NCI-H510A treated with DMSO at 0.1 percent for 48 hours (cell line): ENCODE measurements at regions not wholly inside any gene's neighbourhood (a gene's known extent, or its start where the extent isn't known, plus 50 kb on each side); places are given as distances from the start of the nearest gene placed in this dataset.
"Not testable (repeated sequence)": the region's sequence is repeated elsewhere in the genome, so short reads cannot be mapped to it uniquely, and the experiment has no call there.

Experiments
- DNase-seq: peaks from one replicate; lab custom pipeline; 2025; lab: John Stamatoyannopoulos, UW

GRCh38 chr2:142323206-142323605 lies 192.4 kb upstream of the LRP1B start:
- no peak for DNase-seq

- no peak for DNase-seq
Observed at GRCh38 chr2:142321706-142322280, 191.0 kb upstream of the LRP1B start.

GRCh38 chr2:142320067-142320466 lies 189.3 kb upstream of the LRP1B start:
- no peak for DNase-seq

GRCh38 chr2:142316049-142316448 lies 185.2 kb upstream of the LRP1B start:
- no peak for DNase-seq

DNA sequence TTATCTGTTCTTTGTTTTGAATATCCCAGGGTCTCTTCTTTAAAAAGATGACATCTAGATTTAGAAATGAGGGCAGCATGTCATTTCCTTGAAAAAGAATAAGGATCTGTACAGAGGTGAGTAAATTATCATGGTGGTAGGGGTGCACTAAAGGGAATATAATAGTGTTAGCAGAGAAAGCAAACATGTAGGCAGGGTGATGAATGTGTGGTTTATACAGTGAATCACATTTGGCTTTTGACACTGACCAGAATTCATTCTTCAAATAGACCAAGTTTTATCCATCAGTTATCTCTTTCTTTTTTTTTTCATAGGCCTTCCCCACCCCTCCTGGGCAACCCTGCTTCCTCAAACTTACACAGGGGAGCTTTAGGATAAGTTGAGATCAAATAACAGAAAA lies 184.5 kb upstream of the LRP1B start:
- no peak for DNase-seq

DNA sequence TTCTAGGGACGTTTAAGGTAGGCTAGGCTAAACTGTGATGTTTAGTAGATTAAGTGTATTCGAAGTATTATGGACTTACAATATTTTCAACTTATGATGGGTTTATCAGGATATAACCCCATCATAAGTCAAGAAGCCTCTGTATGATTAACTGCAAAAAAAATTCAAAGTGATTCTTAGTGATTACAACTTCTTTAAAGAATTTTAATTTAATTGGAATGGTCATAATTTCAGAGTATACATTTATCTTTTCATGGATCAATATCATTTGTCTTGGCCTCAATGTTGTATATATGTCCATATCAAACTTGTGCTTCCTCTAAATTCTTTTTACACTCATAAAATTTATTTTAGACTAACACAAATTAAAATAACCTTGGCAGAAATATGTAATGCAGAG lies 183.3 kb upstream of the LRP1B start:
- no peak for DNase-seq

DNA sequence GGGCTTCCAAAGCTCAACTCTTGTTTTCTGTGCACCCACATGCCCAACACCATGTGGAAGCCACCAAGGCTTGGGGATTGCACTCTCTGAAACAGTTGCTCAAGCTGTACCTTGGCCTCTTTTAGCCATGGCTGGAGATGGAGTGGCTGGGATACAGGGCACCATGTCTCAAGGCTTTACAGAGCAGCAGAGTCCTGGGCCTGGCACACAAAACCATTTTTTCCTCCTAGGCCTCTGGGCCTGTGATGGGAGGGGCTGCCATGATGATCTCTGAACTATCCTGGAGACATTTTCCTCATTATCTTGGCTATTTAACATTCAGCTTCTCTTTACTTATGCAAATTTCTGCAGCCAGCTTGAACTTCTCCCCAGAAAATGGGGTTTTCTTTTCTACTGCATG lies 179.7 kb upstream of the LRP1B start:
- DNase-seq, result no peak

- no peak for DNase-seq
Observed at GRCh38 chr2:142308744-142309143, 177.9 kb upstream of the LRP1B start.

- DNase-seq, result no peak
Observed at GRCh38 chr2:142307616-142308115, 176.8 kb upstream of the LRP1B start.

DNA sequence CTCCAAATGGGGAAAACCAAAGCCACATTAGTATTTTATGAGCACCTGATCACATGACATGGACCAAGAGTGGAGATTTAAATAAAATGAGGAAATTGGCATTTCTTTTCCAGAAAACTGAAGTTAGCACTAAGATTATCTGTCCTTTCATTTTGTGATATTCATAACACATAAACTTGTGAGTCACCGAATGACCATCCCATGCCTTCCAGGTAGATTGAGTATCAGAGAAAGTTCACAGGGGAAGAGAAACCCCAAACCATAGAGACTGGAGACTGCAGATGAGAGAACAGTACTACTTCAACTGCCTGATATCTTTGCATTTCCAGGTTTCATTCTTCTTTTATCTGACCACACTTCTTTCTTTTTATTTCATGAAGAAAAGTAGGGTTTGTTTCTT lies 176.3 kb upstream of the LRP1B start:
- DNase-seq, result no peak

DNA sequence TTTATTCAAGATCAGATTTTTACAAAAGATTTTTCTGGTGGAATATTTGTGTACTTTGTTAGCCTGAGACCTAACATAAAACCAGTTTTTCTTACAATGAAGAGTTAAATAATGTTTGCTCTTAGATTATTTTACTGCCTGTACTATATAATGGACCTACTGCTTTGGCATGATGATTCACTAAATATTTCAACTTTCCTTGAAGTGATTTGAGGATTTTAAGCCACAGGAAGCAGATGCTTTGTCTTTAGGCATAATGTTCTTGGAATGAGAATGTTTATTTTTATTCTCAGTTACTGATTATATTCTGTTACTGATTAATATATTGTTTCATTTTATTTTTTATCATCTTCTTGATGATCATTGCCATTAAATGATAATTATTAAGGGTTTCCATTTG lies 175.3 kb upstream of the LRP1B start:
- DNase-seq, result no peak

DNA sequence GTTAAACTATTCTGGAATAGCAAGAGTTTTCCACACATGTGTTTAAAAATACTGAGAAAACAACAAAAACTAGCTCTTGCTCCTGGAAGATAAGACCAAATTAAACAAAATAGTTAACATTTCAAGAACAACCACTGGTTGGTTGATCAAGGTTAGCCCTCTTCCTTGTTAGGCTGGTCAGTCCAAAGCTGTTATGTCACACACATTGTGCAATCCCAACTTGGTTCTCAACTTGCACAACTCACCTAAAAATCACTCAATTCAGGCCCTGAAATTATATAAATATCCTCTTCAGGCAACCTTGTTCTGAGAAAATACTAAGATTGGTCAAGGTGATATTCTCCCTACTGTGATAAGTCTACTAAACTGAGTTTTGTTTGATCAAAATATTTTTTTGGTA lies 169.7 kb upstream of the LRP1B start:
- no peak for DNase-seq

DNA sequence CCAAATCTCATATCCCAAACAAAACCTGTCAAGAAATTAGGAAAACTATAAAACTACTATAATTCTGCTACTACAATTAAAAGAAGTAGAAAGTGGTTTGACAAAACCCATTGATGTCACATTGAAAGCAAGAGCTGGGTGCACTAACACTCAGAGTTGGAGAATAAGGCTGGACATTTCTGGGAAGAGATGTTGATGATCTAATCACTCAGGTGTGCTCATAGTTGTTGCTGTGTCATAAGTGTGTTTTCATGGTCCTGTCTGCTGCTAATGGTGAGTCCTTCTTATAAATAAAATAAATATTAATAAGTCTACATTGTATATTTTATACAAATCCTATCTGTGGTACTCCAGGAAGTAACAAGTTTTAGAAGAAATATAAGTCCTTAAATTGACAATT lies 168.2 kb upstream of the LRP1B start:
- no peak for DNase-seq

DNA sequence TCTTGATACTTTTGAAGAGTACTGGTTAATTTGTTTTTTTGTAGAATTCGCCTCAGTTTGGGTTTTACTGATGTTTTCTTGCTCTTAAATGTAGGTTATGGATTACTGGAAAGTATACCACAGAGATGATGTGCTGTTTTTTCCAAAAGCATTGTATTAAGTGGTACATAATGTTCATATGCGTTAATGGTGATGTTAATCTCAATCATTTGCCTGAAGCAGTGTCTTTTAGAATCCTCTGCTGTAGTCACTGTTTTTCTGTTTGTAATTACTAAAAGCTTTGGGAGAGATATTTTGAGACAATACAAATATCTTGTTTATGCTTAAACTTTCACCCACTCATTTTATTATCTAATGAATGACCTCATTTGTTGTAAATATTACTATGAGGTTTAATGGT lies 163.4 kb upstream of the LRP1B start:
- DNase-seq, result no peak

DNA sequence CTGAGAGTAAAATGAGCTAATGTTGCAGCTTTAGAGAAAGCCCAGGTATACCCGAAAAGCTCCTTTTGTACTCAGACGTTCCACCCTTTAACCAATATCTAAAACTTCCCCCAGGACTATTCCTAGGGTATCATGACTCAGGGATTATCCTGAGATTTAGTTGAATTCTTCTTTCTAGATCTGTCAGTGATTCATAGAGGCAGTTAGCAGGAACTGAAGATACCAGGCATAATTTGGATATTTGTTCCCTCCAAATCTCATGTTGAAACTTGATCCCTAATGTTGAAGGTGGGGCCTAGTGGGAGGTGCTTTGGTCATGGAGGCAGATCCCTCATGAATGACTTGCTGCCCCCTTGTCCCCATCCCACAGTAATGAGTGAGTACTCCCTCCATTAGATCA lies 161.2 kb upstream of the LRP1B start:
- no peak for DNase-seq

DNA sequence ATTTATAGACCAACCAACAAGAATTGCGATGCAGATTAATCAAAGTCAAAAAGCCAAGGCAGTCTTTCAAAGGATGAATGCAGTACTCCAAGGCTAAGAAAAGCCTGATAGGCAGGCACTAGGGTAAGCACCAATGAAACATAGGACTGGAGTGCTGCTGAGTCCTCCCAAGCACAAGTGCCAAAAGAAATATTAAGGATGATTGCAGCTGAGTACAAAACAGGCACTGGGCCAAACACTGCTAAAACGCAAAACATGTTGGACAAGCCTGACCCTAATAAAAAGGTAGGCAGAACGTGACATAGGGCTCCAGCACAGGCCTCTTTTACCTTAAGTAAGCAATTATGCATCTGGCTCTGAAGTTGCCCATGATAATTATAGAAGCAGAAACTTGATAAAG lies 160.1 kb upstream of the LRP1B start:
- DNase-seq, result no peak

GRCh38 chr2:142286618-142287017 lies 155.8 kb upstream of the LRP1B start:
- no peak for DNase-seq

DNA sequence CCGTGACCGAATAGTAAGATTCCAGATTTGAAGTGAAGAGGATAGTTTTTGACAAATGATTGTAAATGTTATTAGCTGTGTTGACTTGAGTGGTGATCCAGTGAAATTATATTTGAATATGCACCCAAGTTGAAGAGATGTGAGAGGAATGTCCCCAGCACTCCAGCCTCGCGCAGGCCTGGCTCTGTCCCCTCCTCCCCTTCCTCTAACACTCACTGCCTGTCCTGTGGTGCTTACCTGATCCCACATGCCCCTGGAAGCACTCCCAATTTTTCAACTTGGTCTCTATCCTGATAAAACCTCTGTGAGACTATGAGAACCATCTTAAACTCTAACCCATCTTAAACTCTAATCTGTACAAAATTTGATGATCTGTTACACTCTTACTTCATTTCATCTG lies 154.7 kb upstream of the LRP1B start:
- no peak for DNase-seq

- not testable (repeated sequence) for DNase-seq
Observed at GRCh38 chr2:142284336-142284735, 153.5 kb upstream of the LRP1B start.

DNA sequence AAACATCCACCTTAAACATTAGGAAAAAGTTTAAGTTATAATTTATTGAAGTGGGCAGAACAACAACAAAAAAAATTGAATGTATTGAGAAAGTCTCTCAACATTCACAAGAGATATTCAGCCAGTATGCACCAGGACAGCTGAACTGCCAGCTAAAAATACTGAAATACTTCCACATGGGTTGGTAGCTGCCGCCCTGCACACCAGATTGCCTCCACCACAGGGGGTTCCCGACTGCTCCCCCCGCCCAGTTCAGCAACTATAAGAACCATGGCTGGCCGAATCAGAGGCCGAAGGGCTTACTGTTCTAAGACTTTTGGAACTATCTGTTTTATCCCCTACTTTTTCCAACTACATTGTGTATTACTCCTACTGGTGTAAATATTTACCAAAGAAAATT lies 150.0 kb upstream of the LRP1B start:
- DNase-seq, result no peak

GRCh38 chr2:142270990-142271389 lies 140.2 kb upstream of the LRP1B start:
- no peak for DNase-seq

GRCh38 chr2:142270291-142270690 lies 139.5 kb upstream of the LRP1B start:
- DNase-seq, result no peak

GRCh38 chr2:142259356-142259755 lies 128.5 kb upstream of the LRP1B start:
- no peak for DNase-seq

DNA sequence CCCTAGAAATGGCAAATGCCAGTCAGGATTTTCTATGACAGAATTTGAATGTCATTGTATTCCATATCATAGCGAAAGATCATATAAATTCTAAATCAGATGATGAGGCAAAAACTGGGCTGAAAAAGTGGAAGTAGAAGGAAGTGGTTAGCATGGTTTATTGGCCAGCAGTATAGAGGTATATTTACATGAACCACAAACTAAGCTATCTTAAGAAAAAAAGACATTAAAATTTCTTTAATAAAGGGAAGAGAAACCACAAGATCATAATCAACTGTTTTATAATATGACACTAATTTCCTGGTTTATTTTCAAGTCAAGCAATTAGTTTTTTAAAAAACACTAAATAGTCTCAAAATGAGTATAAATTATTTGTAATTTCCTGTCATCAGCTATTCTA lies 123.2 kb upstream of the LRP1B start:
- no peak for DNase-seq

DNA sequence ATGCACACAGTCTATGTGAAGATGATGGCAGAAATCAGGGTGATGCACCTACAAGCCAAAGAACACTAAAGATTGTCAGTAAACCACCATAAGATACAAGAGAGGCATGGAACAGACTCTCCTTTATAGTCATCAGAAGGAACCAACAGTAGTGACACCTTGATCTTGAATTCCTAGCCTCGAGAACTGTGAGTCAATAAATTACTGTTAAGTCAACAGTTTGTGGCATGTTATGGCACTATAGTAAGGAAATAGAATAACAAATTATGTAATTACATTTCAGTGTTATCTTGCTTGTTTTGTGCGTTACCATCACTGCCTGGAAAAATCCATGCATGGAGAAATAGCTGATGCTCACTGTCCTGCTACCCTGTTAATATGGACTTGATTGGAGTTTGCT lies 110.2 kb upstream of the LRP1B start:
- no peak for DNase-seq
